SH-SY5Y (cell line): ENCODE measurements at regions not wholly inside any gene's neighbourhood (a gene's known extent, or its start where the extent isn't known, plus 50 kb on each side); places are given as distances from the start of the nearest gene placed in this dataset.

ENCODE experiments used
- GATA2 ChIP-seq: IDR thresholded peaks from 2 replicates; pipeline ENCODE4 v1.6.1; 2011; ENCODE audit warnings: mild to moderate bottlenecking, low read depth, low read length
- GATA3 ChIP-seq: IDR thresholded peaks from 2 replicates; pipeline ENCODE4 v1.6.1; 2011; ENCODE audit warnings: low read depth, mild to moderate bottlenecking, low read length, moderate library complexity

GRCh38 chr21:27534206-27534605 is 567.3 kb upstream of the ADAMTS5 start:
- TF ChIP-seq GATA2 (no peak), GATA3 (no peak)
